NOMO-1 (cell line): ENCODE measurements at regions not wholly inside any gene's neighbourhood (a gene's known extent, or its start where the extent isn't known, plus 50 kb on each side); places are given as distances from the start of the nearest gene placed in this dataset.
"Not testable (repeated sequence)": the region's sequence is repeated elsewhere in the genome, so short reads cannot be mapped to it uniquely, and the experiment has no call there.

Experiments
- DNase-seq, 2 experiments: peaks; one replicate each; lab custom pipeline; 2025; ENCODE audit not compliant: unreplicated experiment in 2 of 2; lab: John Stamatoyannopoulos, UW

GRCh38 chr4:142897518-142897917, 51.4 kb upstream of the INPP4B start:
- not testable (repeated sequence) for DNase-seq

- no peak for DNase-seq
Measured at GRCh38 chr4:142900622-142901021, 54.5 kb upstream of the INPP4B start.

- DNase-seq, result no peak
Measured at GRCh38 chr4:142901166-142901662, 55.1 kb upstream of the INPP4B start.

GRCh38 chr4:142903617-142904016, 57.5 kb upstream of the INPP4B start:
- DNase-seq, result not testable (repeated sequence)

- no peak for DNase-seq
Measured at GRCh38 chr4:142909908-142910307, 63.8 kb upstream of the INPP4B start.

- DNase-seq, result no peak
Measured at GRCh38 chr4:142913034-142913433, 66.9 kb upstream of the INPP4B start.

- DNase-seq, result no peak
Measured at GRCh38 chr4:142913461-142914030, 67.4 kb upstream of the INPP4B start.

- no peak for DNase-seq
Measured at GRCh38 chr4:142917678-142918077, 71.6 kb upstream of the INPP4B start.

GRCh38 chr4:142922720-142923119, 76.6 kb upstream of the INPP4B start:
- DNase-seq, result no peak

- DNase-seq, result no peak
Measured at GRCh38 chr4:142923619-142924018, 77.5 kb upstream of the INPP4B start.

- no peak for DNase-seq
Measured at GRCh38 chr4:142925161-142925560, 79.1 kb upstream of the INPP4B start.

GRCh38 chr4:142927721-142928120, 81.6 kb upstream of the INPP4B start:
- DNase-seq, result no peak

GRCh38 chr4:142929526-142929925, 83.4 kb upstream of the INPP4B start:
- no peak for DNase-seq

- DNase-seq, result no peak
Measured at GRCh38 chr4:142933207-142933606, 87.1 kb upstream of the INPP4B start.

- no peak for DNase-seq
Measured at GRCh38 chr4:142940425-142941330, 94.6 kb upstream of the INPP4B start.

GRCh38 chr4:142944565-142944964, 98.5 kb upstream of the INPP4B start:
- DNase-seq, result no peak

GRCh38 chr4:142952821-142953580, 106.9 kb upstream of the INPP4B start:
- no peak for DNase-seq

GRCh38 chr4:142954415-142954814, 108.3 kb upstream of the INPP4B start:
- no peak for DNase-seq

GRCh38 chr4:142955501-142955900, 109.4 kb upstream of the INPP4B start:
- DNase-seq, result no peak

GRCh38 chr4:142959173-142959572, 113.1 kb upstream of the INPP4B start:
- no peak for DNase-seq

GRCh38 chr4:142960126-142960525, 114.0 kb upstream of the INPP4B start:
- no peak for DNase-seq
